ENCODE measurements at regions not wholly inside any gene's neighbourhood (a gene's known extent, or its start where the extent isn't known, plus 50 kb on each side); places are given as distances from the start of the nearest gene placed in this dataset.
"Not testable (repeated sequence)": the region's sequence is repeated elsewhere in the genome, so short reads cannot be mapped to it uniquely, and the experiment has no call there.

DNA sequence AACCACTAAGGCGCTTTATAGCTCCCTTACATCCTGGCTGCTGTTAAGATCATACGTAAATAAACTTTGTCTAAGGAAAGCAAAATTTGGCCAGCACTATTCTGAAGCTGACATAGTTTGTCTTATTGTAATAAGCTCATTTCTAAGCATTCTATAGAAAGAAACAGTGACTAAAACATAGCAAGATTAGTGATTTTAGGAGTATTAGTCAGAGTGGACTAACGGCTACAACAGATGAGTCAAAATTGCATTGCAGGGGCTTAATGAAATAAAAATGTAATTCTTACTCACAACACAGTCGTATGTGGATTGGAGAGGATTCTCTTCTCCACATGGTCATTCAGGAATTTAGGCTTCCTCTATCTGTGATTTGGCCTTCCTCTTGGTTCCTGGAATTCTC is 347.6 kb downstream of the GADD45G start:
- no peak for DNase-seq (ENCODE audit: low read depth, low spot score)
- H3K4me3 ChIP-seq (ENCODE audit: low read length): no peak overlapping the region

DNA sequence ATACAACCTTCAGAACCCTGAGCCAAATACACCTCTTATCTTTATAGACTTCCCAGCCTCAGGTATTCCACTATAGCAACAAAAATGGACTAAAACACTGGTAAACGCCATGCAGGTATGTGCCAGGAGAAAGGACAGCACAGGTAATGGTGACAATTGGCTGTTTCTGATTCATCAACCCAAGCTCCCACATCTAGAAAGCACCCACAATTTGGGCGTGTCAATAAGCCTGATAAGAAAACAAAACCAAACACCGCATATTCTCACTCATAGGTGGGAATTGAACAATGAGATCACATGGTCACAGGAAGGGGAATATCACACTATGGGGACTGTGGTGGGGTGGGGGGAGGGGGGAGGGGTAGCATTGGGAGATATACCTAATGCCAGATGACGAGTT is 348.5 kb downstream of the GADD45G start:
- not testable (repeated sequence) for DNase-seq (ENCODE audit: low read depth, low spot score); H3K4me3 ChIP-seq (ENCODE audit: low read length)

DNA sequence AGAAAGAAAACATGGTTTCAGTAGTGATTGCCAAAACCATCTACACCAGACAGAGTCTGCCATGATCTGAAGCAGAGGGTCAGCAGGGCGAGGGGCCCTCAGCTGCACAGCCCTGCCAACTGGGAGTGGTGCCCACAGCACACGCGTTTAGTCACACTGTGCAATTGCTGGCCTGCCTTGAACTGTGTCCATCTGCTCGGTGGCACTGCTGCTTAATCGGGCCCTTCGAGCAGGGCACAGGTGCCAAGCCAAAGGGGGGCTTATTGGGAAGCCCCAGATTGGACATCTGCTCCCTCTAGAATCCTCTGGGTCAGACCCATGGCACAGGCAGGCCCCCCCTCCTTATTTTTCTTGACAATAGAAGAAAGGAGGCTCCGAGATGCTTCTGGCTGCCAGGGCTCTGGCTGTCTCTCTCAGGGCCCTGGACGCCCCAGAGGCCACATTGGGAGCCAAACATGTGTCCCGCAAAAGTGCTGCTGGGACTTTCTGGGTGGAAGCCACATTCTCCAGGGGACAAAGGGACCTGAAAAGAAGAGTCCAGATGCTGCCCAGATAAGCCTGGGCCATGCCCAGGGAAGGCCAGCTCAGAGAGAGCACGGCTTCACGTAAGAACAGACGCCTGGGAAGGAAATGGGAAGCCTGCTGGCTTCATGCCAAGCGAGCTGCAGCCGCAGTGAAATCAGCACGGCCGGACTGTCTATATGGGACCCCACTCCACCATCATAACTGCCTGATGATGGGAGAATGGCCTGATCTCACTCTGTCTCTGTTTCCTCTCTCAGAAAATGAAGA is 349.2 kb downstream of the GADD45G start:
- DNase-seq (ENCODE audit: low read depth, low spot score): no peak
- H3K4me3 ChIP-seq (ENCODE audit: low read length): no peak overlapping the region

DNA sequence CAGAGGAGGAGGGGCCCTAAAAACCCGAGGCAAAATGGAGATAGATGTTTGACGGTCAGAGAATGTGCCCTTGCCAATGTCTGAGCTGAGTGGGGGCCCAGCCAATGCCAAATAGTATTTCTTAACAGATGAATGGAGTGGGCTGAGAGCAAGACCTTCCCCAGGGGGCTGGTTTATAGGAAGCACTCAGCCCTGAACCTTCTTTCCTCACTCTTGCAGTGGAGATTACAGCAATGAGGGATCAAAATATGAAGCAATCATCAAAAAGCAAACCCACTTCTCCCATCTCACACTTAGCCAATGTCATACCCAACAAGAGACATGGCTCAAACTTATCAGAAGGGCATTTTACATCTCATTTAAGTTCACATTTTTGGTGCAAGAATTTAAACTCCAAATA is 350.3 kb downstream of the GADD45G start:
- no peak for DNase-seq (ENCODE audit: low read depth, low spot score)
- H3K4me3 ChIP-seq (ENCODE audit: low read length): no peak overlapping the region

DNA sequence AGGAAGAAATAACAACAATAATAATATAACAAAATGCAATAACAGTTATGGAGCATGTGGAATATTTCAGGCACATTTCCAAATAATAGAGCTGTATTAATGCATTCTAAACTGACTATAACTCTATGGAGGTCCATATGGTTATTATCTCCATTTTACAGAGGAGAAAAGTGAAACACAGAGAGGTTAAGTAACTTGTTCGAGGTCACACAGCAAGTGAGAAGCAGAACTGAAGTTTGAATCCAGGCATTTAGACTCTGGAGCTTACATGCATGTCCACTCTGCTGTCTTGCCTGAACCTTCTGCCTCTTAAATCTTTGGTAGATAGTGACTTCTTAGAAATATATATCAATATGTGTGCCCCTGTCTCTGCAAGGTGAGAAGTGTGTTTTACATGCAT is 350.8 kb downstream of the GADD45G start:
- H3K4me3 ChIP-seq (ENCODE audit: low read length): no peak overlapping the region
- DNase-seq (ENCODE audit: low read depth, low spot score): no peak

DNA sequence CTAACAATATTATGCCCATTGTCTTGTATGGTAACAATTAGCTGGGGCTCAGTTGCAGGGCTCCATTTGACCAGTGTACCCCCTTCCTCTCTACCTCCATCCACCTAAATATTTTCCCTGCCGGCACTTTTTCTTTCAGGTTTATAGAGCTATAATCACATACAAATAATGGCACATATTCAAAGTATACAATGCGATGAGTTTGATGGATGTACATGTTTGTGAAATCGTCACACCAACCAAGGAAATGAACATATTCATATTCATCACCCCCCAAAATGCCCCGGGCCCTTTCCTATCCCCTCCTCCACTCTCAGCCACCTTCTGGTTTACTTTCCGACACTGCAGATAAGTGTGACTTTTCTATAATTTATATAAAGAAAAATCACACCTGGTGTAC is 351.5 kb downstream of the GADD45G start:
- DNase-seq (ENCODE audit: low read depth, low spot score): no peak
- H3K4me3 ChIP-seq (ENCODE audit: low read length): no peak overlapping the region

DNA sequence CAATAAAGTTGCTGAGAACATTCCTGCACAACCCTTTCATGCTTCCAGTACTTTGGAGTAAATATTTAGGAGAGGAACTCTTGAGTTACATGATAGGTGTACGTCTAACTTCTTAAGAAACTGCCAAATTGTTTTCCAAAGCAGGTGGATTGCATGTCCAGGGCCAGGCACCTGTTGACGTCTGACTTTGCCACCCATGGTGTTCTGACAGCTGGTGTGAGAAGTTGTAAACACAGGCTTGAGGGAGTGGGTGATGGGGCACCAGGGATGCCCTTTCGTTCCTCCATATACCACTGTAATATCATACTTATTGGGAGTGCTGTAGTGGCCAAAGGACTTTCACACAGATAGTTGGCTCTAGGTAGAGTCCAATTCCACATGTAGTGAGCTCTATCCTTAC is 352.1 kb downstream of the GADD45G start:
- no peak overlapping the region for H3K4me3 ChIP-seq (ENCODE audit: low read length)
- DNase-seq (ENCODE audit: low read depth, low spot score): no peak

DNA sequence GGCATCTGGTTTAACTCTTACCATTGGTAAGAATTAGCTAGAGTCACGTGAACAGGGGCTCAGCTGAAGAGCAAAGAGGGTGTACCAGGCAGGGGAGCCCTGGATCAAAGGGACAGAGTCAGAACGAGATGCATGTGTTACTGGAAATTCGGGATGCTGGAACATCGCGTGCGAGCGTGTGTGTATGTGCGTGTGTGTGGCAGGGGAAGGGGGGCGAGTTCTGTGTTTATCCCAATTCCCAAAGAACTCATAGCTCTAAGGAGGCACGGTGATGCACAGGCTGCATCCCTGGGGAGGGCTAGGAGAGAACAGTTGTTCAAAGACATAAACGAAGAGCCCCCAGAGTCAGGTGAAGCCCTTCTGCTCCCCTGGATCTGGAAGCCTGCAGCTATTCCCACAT is 353.3 kb downstream of the GADD45G start:
- H3K4me3 ChIP-seq (ENCODE audit: low read length): no peak overlapping the region
- no peak for DNase-seq (ENCODE audit: low read depth, low spot score)

DNA sequence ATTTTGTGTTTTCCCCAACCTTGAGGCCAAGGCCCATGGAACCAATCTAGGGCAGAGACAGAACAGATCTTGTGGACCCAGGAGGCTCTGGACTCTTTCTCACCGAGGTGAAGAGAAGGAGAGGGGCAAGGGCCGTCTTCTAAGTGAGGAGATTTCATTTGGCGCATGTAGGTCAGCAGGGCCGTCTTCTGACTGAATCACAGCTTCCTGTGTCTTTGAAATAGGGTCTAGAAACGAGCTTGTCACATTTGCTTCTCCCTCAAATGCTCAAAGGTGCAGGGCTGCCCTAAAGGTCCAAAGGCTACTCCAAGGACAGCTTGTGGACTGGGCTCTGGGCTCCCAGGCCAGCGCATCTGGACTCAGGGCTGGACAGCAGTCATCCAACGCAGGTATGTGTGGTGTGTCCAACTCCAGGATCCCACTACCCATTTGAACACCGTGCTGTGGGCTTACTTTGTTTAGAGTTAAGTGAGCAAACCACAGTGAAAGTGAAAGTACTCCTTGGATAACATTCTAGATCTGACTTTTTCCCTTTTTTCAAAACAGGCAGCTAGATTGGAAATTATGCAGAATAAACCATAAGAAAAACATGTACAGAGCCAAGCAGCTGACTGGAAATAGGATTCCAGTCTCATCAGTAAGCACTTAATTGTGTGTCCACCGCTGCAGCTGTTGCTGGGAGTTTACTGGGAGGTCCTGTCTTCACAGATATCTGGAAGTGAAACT is 357.0 kb downstream of the GADD45G start:
- no peak overlapping the region for H3K4me3 ChIP-seq (ENCODE audit: low read length)
- DNase-seq (ENCODE audit: low read depth, low spot score): peak; percentile 5

DNA sequence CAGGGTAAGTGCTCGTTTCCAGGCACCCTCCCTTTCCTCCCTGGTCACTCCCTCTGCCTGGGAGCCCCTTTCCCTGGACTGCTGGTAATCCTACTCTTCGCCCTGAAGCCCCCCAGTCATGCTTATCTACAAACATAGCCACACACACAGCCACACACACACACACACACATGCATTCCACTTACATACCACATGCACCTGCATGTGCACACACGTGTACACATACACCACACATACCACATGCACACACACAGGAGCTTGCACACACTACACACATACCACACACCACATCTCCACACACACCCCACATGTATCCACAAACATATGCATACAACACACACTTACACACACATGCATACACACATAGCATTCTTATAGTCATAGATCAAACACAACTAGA is 358.5 kb downstream of the GADD45G start:
- no peak for DNase-seq (ENCODE audit: low read depth, low spot score)
- H3K4me3 ChIP-seq (ENCODE audit: low read length): no peak overlapping the region

DNA sequence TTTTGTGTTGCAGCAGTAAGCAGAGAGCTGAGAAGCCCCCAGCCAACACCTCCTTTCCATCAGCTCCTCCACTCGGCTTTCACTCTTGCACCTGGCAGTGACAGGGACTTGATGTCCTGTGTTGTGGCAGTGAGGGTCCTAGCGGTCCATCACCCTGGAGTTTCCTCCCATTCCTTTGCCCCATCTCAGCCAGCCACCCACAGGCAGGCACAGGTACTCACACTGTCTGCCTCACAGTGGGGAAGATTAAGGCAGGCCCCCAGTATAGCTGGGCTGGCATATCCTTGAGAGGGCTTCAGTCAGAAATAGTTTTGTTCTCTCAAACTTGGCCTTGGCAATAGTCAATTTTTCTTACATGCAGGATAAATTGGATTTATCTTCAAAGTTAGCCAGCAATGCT is 362.7 kb downstream of the GADD45G start:
- no peak overlapping the region for H3K4me3 ChIP-seq (ENCODE audit: low read length)
- no peak for DNase-seq (ENCODE audit: low read depth, low spot score)

DNA sequence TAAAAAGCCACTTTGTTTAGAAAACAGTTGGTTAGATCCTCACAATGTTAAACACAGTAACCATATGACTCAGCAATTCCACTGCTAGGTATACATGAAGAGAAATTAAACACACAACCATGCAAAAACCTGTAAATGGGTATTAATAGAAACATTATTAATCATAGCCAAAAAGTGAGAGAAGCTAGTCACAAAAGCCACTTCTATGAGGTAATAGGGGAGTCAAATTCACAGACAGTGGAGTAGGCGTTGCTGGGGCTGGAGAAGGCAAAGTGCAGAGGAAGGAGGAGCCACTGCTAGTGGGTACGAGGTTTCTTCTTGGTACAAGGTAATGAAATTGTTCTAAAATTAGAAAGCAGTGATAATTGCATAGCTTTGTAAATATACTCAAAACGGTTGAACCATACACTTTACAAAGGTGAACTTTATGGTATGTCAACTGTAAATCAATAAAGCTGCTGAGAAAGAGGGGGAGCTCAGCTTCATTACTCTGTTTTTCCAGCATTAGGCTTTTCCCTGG is 364.4 kb downstream of the GADD45G start:
- no peak overlapping the region for H3K4me3 ChIP-seq (ENCODE audit: low read length)
- no peak for DNase-seq (ENCODE audit: low read depth, low spot score)

DNA sequence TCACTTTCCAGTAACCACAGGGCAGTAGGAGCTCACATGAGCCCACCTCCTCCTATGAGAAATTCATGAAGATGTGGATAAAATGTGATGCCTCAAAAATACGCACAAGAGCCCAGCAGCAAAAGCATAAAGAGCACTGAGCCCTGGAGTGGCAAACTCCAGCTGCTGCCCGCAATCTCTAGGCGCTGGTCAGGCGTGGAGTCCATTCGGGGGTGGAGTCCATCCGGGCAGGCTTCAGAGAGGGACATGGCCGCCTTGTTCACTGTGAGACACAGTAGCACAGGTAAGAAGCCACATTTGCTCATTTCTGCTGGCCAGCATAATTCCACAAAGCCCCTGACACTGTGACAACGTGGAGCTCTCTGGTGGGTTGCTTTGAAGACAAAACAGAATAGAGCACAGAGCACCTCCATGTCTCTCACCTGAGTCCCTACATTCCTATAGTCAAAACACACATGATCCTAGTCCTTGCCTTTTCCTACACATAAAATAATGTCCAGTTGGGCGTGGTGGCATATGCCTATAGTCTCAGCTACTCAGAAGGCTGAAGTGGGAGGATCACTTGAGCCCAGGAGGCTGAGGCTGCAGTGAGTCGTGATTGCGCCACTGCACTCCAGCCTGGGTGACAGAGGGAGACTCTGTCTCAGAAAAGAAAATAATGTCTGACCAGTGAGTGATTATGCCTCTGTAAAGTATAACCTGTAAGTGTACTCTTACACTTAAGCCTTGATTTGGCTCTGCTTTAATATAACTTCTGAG is 365.2 kb downstream of the GADD45G start:
- no peak overlapping the region for H3K4me3 ChIP-seq (ENCODE audit: low read length)
- no peak for DNase-seq (ENCODE audit: low read depth, low spot score)

DNA sequence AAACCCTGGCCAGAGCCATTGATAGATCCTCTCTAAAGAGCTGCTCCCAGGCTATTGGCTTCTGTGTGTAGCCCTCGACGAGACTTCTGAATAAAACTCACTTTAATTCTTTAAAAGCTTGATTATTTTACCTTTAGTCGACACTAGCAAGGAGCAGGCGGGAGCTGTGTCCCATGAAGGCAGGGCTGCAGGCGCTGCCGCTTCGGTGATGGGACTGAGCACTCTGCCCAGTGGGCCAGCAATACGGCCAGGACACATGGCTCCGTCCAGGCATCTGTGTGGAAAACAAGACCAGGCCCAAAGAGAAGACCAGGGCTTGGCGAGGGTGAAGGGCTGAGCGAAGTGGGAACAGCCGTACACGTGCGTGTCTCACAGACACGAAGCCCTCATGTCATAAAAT is 365.9 kb downstream of the GADD45G start:
- no peak for DNase-seq (ENCODE audit: low read depth, low spot score)
- no peak overlapping the region for H3K4me3 ChIP-seq (ENCODE audit: low read length)

DNA sequence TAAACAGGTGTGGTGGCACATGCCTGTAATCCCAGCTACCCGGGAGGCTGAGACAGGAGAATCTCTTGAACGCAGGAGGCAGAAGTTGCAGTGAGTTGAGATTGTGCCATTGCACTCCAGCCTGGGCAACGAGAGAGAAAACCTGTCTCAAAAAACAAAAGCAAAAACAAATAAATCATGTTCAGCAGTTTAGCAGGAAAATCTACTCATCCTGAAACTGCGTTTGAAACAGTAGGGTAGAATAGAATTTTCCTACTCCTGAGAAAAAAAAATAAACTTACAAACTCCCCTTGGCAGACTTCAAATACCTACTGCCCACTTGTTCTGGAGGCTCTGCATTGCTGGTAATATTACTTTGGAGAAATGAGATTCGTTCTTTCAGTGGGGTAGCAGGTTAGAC is 367.7 kb downstream of the GADD45G start:
- DNase-seq (ENCODE audit: low read depth, low spot score): no peak
- no peak overlapping the region for H3K4me3 ChIP-seq (ENCODE audit: low read length)

DNA sequence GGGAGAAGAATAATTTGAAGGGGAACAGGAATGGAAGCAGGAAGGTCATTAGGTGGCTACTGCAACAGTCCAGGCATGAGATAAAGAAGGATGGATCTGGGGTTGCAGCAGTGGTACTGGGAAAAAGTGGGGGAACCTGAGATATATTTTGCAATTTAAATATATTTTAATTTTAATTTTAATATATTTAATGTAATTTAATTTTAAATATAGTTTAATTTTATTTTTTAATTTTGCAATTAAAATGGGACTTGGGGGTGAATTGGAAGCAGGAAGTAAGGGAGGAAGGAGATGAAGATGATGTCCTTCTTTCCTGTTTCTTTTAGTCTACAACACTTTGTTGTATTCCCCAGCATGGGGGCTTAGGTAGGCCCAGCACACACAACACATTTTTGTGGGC is 369.8 kb downstream of the GADD45G start:
- DNase-seq (ENCODE audit: low read depth, low spot score): no peak
- no peak overlapping the region for H3K4me3 ChIP-seq (ENCODE audit: low read length)

DNA sequence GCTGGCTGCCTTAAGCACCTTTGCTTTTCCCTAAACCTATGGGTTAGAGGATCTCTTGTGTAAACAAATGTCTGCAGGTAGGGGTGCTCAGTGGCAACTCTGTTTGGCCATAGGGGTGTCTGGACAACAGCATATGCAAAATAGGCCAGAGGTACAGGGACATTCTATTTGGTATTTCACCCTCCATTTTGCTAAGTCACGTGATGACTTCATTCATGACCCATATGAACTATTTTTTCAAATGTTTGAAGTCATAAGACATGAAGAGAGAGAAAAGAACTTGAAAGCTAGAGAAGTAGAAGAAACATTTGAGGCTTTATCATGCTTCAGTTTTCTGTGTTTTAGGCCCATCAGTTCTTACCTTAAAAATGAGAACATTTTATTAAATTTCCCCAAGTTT is 370.2 kb downstream of the GADD45G start:
- no peak for DNase-seq (ENCODE audit: low read depth, low spot score)

DNA sequence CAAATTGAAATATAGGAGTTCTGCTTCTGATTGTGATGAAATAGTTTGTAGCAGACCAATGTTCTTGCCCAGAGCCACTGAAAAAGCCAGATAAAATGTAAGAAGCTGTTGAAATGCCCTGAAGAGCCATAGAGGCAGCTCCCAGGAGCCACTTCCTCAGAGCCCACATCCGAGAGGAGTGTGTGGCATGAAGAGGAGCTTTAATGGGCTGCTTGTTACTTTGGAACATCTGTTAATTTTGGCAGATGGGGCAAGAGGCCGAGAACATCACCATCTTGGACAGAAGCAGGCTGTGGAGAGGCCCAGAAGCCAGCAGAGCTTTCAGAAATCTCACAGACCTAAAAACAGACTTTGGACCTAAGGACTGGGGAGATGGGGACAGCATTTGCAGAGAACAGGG is 370.8 kb downstream of the GADD45G start:
- DNase-seq (ENCODE audit: low read depth, low spot score): no peak
- H3K4me3 ChIP-seq (ENCODE audit: low read length): no peak overlapping the region

More for the DNA sequence above, 370.2 kb downstream of the GADD45G start:
- H3K4me3 ChIP-seq (ENCODE audit: low read length): no peak overlapping the region

DNA sequence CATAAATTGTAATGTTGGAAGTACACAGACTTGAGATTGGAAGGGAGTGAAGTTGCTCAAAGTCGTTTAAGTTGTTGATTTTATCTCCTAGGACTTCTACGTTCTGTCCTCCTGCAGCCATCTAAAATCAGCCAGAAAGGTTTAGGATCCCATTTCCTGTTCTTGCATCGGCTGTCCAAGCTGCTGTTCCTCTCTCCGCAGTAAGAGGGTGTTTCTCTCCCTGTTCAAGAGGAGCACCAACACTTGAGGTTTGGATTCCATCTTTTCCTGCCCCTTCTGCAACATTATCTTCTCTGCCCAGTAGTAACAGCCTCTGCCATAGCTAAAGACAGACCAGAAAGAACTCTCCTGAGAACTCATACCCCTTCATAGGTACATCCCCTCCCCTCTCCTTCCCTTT is 373.4 kb downstream of the GADD45G start:
- DNase-seq (ENCODE audit: low read depth, low spot score): no peak
- no peak overlapping the region for H3K4me3 ChIP-seq (ENCODE audit: low read length)

DNA sequence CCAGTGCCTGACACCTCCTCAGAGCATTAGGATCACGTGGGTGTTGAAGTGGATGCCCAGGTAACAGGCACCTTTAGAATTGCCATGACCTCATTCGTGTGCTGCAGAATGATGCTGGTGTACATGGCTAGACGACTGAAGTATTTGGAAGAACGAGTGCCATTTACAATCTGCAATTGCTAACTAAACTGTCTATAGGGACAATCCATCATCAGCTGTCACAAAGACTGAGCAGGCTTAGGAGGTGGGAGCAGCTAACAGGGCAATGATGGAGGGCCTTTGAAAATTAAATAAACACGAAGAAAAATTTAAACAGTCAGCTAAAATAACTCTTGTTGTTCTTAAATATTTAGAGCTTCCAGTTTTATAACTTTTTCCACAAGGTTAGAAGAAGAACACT is 375.8 kb downstream of the GADD45G start:
- no peak for DNase-seq (ENCODE audit: low read depth, low spot score)
- H3K4me3 ChIP-seq (ENCODE audit: low read length): no peak overlapping the region

Measured in Jurkat, Clone E6-1 (cell line).